Tibial nerve (tissue), 4 donors: ENCODE measurements at regions not wholly inside any gene's neighbourhood (a gene's known extent, or its start where the extent isn't known, plus 50 kb on each side); places are given as distances from the start of the nearest gene placed in this dataset.

Experiments
- EP300 ChIP-seq, 2 donors: sonication (generic); formaldehyde crosslinking; IDR thresholded peaks; one replicate each; pipeline ENCODE4 v1.6.1; 2017; ENCODE audit warnings: antibody characterized with exemption in 2 of 2, mild to moderate bottlenecking in 1 of 2
- TF ChIP-seq, protein P1 (sequence below), 5 experiments: fragments of 200-600 bp in 3 of 5; fragments of 450-650 bp in 2 of 5; sonication (generic) in 3 of 5; IDR thresholded peaks; one replicate each; pipeline ENCODE4 v1.5.1; 2016 to 2019; ENCODE audit warnings: antibody characterized with exemption in 5 of 5, mild to moderate bottlenecking in 3 of 5, moderate library complexity in 2 of 5

DNA sequence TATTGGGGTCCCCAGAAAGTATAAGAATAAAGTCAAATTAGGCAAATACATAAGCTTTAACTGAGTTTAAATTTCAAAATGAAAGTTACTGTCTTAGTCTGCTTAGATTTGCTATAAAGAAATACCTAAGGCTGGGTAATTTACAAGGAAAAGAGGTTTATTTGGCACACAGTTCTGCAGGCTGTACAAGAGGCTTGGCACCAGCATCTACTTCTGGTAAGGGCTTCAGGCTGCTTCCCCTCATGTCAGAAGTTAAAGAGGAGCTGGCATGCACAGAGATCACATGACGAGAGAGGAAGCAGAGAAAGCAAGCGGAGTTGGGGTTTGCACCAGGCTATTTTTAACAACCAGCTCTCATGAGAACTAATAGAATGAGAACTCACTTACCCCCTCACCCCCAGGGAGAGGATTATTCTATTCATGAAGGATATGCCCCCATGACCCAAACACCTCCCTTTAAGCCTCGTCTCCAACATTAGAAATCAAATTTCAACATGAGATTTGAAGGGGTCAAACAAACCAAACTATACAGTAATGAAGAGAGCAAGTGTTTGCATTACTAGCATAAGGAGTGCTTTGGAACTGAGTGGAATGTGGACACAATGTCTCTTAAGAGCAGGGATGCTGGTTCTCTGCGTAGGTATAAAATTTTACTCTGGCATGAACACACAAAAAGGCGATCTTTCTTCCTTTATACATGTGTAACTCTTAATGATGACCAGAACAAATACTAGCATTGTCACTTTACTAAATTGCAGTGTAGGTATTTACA lies 292.8 kb upstream of the PMFBP1 start:
- no peak for TF ChIP-seq EP300 (IDR thresholded peaks at IDR 0.05)
- TF ChIP-seq, protein P1, sequence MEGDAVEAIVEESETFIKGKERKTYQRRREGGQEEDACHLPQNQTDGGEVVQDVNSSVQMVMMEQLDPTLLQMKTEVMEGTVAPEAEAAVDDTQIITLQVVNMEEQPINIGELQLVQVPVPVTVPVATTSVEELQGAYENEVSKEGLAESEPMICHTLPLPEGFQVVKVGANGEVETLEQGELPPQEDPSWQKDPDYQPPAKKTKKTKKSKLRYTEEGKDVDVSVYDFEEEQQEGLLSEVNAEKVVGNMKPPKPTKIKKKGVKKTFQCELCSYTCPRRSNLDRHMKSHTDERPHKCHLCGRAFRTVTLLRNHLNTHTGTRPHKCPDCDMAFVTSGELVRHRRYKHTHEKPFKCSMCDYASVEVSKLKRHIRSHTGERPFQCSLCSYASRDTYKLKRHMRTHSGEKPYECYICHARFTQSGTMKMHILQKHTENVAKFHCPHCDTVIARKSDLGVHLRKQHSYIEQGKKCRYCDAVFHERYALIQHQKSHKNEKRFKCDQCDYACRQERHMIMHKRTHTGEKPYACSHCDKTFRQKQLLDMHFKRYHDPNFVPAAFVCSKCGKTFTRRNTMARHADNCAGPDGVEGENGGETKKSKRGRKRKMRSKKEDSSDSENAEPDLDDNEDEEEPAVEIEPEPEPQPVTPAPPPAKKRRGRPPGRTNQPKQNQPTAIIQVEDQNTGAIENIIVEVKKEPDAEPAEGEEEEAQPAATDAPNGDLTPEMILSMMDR (IDR thresholded peaks at IDR 0.05): no peak
